Stimulated activated naive CD8-positive, alpha-beta T cell treated with anti-CD3 and anti-CD28 coated beads, Interleukin-15, Interleukin-2, amounts not matched to agents 100 U/mL and 50 U/mL, for 24 hours (primary cell): ENCODE measurements at regions not wholly inside any gene's neighbourhood (a gene's known extent, or its start where the extent isn't known, plus 50 kb on each side); places are given as distances from the start of the nearest gene placed in this dataset.

Experiments used
- ATAC-seq: fragments of 150-1000 bp; cut with Tn5 transposase; one replicate; pipeline ENCODE4 v1.10.0; 2021
- DNase-seq: peaks from one replicate; pipeline ENCODE4 v3.0.0; 2021

DNA sequence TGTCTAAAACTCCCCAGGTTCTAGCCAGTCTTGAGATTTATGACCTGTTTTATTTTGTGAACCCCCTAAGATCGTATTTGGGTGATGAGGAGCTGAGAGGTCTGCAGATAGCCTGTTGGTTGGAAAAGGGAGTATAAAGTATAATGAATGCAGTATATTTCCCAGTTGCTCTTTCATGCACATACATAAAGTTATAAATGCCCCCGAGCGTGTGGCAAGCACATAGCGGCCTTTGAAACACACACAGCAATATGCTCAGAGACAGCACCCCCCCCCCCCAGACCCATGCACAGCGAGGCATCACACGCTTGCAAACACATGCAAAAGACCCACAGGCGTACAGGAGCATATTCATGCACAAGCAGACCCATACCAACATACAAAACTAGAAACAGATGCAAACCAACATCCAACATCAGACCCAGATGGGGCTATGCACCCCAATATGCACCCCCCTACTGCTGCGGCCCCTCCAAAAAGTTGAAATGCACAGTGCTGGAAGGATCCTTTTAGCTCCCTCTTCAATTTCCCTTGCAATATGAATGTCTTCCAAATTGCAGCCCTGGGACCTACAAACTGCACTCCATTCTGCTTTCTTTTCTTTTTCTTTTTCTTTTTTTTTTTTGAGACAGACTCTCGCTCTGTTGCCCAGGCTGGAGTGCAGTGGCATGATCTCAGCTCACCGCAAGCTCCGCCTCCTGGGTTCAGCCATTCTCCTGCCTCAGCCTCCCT, 82.2 kb upstream of the TBX3 start:
- ATAC-seq (no peak), DNase-seq (no peak)

DNA sequence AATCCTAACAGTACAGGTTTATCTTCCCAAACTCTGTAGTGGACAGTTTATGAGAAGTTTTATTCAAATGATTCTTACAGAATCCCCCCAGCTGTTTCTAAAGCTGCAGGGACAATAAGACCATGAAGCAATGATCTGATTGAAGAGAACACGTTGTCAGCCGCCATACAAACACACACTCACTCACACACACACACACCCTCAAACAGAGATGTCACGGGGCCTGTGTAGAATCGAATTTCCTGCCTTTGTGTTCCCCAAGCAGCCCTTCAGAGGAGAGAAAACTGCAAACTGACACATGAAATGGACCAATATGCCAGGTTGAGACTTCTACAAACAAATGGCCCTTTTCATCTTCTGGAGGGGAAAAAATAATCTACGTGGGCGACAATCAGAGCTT, 80.5 kb upstream of the TBX3 start:
- no peak for ATAC-seq
- DNase-seq, result no peak

DNA sequence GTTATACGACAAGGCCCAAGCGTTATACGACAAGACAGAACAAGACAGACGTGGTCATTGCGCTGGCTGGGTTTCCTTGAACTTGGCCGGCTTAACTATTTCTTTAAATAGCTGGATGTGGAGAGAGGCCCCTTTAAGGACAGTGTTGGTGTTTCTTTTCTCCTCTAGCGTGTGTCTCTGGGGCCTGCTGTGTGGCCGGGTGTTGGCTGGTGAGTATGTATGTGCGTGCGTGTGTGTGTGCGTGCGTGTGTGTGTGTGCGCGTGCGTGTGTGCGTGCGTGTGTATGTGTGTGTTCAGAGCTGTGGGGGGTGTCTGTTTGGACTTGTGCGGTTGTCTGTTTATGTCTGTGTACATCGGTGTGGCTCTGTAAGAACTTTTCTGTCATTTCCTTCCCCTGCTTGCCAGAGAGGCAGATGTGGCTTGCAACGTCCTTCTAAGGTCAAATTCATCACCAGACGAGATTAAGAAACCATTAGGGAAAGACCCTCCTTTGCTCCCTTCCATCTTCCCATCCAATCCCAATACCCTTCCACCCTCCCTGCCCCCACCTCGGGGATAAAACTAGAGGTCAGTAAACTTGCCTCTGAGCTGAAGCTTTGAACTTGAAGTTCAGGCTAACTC, 78.6 kb upstream of the TBX3 start:
- ATAC-seq (no peak), DNase-seq (no peak)

DNA sequence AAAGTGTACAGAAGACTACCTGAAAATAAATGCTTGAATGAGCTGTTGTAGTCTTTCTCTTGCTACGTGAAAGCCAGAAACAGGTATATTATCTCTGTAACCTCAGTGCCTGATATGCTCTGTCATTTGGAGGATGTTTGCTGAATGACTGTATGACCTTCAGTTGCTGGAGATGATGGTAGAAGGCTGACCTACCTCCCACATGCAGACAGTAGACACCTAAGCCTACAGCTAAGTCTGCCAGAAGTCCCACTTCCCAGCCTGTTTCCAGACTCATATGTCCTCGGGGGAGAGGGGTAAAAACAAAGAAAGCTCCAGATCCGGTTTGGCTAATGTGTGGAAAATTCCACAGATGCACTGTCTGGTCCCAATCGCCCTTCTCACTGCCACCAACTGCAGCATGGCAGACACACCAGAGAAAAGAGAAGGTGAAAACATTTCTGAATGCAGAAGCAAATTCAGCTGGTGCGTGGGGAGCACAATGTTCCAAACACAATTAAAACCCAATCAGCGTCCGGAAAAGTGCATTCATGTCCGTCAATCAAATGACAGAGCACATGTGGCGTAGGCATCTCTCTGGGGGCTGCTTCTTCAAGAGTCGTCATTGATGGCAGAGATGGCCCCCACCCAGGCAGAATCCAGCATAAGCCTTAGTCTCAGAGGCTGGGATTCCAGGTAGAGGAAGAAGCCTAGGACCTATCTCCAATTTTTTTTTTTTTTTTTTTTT, 76.3 kb upstream of the TBX3 start:
- DNase-seq, result no peak
- no peak for ATAC-seq

DNA sequence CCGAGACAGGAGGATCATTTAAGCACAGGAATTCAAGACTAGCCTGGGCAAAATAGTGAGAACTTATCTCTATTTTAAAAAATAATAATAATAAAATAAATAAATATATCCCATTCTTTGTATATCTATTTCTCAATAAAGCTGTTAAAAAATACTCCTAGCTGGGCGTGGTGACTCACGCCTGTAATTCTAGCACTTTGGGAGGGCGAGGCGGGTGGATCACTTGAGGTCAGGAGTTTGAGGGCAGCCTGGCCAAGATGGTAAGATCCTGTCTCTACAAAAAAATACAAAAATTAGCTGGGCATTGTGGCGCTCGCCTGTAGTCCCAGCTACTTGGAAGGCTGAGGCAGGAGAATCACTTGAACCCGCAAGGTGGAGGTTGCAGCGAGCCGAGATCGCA, 75.7 kb upstream of the TBX3 start:
- DNase-seq (no peak), ATAC-seq (no peak)

DNA sequence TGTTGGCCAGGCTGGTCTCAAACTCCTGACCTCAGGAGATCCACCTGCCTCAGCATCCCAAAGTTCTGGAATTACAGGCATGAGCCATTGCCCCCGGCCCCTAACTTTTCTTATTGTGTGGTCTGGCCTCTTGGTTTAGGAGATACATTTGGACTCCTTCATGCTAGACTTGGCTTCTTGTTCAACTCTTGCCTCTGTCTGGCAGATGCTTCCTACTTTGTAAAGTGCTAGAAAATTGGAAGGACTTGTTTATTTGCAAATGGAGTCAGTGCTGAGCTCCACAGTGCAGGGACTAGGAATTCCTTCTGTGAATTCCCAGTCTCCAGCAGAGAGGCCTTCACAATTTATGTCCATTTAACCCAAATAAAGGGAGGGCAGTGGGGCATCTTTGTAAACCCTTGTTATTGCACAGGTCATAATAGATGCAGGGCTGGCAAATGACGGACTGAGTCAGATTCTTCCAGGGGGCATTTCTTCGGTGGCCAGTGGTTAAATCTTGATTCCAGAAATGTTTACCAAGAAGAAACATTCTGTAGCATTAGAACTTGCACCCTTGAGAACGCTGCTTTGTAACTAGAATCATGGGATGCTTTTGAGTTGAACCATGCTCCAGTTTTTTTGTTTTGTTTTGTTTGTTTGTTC, 73.8 kb upstream of the TBX3 start:
- DNase-seq, result no peak

DNA sequence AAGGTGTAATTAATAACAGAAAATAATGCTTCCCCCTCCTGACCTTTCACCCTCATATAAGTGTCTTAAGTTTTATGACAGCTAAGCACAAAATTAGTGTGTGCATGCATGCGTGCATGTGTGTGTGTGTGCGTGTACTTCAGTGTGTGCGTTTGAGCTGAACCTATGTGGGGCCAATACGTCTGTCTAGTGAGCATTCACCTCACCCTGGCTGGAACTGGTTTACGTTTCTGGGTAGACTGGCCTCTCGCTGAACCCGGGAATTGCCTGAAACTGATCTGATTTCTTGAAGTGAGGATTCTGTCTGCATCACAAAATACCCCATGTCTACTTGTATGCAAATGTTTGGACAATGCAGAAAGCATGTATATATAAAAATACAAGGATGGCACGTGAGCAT, 68.2 kb upstream of the TBX3 start:
- DNase-seq (no peak), ATAC-seq (no peak)

More for the DNA sequence above, 73.8 kb upstream of the TBX3 start:
- no peak for ATAC-seq

DNA sequence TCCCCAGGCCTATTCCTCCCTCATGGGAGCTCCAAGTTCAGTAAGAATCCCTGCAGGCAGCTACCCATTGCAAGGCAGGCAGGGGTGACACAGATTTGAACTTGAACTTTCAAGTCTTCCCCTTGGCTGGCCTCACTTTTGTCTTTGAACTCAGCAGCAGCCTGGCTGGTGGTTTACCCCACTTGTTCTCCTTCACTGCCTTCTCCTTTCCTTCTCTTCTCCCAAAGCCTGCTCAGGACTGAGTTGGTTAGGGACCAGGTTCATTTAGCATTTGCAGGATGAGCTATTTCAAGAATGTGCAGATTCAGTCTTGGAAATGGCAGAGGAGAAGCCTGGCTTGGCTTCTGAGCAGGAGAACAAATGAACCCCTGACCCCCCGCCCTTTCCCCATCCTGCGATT, 67.7 kb upstream of the TBX3 start:
- ATAC-seq, result no peak
- DNase-seq, result no peak

DNA sequence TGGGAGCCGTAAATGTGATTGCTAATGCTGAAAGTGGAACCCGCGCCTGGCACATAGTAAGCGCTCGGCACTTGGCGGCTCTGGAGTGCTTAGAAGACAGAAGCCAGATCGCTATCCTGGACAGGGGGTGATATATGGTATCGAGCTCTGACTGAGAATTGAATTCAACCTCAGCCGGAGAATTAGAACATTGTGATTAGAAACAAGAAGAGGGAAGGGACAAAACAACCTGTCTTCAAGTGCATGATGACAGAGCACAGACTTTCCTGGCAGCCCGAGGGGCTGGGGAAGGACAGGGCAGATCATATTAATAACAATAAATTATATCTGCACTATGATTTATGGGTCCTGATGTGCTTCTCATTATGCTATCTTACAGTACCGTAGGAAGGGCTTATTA, 66.9 kb upstream of the TBX3 start:
- ATAC-seq, result no peak
- no peak for DNase-seq

DNA sequence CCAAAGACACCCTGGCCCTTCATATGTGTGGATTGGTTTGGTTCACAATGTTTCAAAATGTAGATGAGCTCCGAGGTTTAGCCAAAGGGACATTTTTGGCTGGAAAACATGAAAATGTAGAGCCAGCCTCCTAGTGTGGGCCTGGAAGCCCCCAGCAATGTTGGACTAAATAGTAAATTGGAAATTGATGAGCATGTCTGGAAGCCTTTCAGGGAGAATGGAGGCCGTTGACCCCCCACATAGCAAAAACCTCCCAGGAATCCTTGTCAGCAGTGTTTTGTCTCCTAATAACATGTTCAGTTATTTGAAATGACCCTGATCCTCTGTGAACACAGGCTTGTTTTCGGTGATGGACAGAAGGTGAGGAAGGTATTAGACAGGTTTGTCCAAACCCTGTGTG, 65.1 kb upstream of the TBX3 start:
- ATAC-seq, result no peak
- no peak for DNase-seq

DNA sequence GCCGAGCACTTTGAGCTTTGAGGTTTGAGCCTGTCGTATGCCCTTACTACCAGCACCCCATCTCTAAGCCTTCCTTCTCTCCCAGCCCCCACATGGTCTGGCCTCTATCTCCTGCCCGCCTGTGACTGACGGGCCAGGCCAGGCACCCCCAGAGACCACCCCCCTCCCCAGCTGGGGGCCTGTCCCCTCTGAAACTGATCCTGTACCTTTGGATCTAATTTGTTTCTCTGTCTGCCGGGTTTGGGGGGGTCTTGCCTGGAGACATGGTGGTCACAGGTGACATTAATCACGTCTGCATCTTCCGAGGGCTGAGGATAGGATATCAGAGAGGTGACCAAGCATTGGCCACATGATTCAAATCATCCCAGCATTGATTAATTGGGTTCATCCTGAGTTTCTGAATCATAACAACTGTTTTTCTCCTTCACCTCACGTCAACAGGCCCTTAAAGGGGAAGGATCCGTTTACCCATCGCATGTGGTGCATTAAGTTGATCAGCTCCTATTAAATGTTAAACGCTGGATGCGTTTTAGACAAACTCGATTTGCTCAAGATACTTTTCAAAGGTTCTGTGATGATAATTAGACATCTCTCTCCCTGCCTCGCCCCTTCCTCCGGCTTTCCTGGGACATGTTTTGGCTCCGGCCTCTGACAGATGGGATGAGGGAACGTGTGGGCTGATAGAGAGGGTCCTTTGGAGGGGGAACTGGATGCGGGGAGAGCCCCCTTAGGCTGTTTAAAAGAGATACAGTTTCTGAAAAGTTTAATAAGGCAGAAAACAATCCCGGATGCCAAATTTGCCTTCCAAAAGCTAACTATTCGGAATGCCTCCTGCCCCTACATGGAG, 63.3 kb upstream of the TBX3 start:
- no peak for DNase-seq
- no peak for ATAC-seq

DNA sequence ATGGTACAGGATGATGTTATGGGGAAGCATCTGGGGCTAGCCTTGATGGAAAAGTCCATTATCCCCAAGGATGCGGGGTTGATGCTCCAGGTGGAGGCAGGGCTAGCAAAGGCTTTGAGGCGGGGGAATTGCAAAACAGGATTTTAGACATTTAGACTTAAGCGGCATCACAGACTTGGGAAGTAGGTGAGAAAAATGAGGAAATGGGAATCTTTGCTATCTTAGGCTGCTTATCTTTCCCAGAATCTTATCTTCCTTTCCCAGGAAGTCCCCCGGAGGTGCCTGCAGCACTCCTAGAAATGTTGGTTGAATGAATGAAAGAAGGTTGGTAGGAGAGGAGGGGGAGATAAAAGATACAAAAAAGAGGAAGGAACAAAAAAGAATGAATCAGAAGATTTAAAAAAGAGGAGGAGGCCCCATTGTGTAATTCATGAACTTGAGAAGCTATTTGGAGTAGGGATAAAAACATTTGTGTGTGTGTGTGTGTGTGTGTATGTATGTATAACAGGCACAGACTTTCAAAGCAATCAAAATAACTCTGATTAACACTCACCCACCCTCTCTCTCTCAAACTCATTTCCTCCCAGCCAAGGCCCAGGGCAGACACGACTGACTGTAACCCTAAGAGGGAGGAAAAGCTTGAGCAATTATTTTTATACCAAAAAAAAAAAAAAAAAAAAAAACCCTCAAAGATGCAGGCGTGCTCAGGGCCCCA, 62.5 kb upstream of the TBX3 start:
- no peak for DNase-seq
- no peak for ATAC-seq

DNA sequence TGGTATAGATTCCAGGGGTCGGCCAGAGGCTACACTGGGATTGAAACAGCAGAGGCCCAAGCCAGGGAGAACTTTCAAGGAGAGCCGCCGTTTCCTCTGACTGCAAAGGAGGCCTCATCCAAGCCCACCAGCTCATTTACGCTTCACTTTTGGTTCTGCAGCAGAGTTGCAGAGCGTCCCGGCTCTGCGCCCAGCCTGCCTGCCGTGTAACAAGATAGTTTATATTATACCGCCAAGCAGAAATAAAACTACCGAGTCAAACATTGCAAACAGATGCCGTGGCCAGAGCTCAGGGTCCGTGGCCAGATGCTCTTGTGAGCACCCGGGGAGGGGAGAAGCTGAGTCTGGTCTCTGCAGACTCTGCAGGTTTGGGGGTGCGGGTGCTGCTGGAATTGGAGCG, 60.7 kb upstream of the TBX3 start:
- no peak for ATAC-seq

DNA sequence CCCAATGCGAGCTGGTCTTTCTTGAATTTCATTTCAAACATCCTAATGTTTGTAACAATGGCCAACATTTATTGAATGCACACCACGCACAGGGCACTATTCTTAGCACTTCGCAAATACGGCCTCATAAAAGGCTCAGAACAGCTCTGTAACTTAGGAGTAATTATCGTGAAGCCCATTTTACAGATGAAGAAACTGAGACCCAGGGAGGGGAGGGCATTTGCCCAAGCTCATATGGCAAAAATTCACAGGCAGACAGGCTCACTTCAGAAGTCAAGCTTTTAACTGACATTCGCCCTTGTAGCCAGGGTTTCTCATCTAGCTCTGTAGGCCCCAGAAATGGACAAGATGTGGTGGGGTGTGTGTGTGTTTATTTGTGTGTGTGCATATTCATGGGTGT, 60.3 kb upstream of the TBX3 start:
- DNase-seq, result no peak
- no peak for ATAC-seq

More for the DNA sequence above, 60.7 kb upstream of the TBX3 start:
- no peak for DNase-seq

DNA sequence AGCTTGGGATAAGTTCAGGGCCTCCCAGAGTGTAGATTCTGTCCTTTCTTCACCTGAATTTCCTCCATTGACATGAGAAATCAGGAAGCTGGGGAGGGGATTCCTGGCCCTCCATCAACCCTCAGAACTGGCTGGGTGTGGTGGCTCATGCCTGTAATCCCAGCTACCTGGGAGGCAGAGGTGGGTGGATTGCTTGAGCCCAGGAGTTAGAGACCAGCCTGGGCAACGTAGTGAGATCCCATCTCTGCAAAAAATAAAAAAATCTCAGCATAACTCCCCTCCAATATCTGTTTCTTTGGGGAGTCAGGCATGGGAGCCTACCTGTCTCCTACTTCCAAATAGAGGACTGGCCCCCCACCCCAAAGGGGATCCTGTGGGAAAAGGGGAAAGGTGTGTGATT, 59.8 kb upstream of the TBX3 start:
- ATAC-seq (no peak), DNase-seq (no peak)

DNA sequence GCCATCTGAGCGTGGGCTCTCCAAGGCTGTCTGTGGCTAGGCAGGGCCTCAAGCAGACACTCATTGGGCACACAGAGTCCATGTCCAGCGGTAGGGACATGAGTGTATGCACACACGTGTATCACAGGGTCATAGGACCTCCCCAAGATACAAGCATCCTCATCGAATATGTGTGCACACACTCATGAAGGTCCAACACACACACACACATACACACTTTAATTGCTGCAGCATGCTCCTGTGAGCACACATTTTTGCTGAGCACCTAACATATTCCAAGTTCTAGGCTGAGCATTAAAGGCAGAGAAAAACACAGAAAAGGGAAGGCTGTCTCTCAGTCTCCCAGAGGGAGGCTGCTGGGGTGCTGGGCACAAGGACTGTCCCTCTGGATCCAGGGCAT, 59.3 kb upstream of the TBX3 start:
- ATAC-seq (no peak), DNase-seq (no peak)

DNA sequence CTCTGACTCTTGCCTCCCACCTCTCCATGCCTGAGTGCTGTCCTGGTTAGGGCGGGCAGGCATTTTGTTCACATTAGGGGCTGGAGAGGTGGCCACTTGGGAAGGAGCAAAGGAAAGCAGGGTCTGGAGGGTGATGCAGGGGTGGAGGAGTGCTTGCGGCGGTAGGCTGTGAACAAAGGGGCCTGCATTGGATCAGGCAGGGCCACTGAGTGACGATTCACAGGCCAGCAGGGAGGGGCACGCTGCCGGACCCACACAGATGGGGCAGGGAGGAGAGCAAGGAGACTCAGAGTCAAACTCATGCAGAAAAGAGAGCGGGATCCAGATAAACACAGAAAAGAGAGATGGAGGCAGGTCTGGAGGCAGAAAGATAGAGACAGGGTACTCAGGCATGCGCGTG, 58.4 kb upstream of the TBX3 start:
- ATAC-seq (no peak), DNase-seq (no peak)

DNA sequence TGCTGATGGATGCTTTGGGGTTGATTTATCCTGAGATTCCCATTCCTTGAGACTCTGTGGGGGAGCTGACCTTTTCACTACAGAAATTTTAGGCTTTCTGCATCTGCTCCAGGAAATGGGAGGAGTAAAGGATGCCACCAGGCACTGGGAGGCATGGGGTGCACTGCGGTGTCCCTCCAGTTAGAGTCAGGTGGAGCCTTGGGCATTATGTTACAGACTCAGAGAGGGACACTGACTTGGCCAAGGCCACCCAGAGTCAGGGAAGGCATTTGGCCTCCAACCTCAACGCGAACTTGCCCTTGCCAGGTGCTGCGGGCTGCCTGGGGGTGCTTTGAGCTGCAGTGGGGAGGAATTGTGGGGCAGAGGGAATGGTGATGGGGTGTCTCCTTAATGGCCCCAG, 58.0 kb upstream of the TBX3 start:
- ATAC-seq, result no peak
- DNase-seq, result no peak

DNA sequence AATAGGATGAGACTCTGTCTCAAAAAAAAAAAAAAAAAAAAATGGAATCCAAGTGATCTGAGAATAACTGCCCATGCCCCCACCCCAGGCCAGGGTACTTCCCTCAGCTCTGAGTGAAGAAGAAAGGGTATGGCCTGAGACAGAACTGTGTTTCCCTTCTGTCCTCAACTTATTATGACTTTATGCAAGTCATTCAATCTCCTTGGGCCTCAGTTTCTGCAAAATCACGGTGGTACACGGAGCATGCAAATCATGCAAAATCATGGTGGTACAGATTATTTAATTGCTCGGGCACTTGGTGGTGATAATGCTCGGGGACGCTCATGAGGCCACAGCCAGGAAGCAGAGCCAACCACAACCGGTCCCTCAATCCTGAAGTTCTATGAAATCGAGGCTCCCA, 56.5 kb upstream of the TBX3 start:
- ATAC-seq (no peak), DNase-seq (no peak)

DNA sequence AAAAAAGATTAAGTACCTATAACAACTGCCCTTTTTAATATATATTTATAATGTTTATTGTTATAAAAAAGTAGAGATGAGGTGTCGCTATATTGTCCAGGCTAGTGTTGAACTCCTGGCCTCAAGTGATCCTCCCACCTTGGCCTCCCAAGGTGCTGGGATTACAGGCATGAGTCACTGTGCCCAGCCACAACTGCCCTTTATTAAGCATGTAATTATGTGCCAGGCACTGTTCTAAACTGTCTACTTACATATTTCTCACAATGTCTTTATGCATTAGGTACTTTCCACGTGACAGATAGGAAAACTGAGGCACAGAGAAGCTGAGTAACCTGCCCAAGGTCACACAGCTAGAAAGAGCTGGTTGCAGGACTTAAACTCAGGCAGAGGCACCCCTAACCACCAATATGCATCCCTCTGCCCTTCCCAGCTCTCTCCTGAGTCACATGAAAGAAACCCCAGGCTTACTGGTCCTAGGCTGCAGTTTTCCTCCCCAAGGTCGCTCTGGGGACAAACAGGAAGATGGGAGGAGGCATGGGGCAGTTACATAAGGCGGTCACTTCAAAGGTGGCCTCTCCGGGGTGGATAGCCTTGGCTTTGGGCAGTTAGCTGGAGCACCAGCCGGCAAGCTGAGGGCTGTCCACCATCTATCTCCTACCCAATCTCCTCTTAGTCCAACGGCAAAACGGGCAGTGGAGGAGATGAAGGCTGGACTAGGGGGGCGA, 54.6 kb upstream of the TBX3 start:
- ATAC-seq (no peak), DNase-seq (no peak)
